ENCODE measurements at regions not wholly inside any gene's neighbourhood (a gene's known extent, or its start where the extent isn't known, plus 50 kb on each side); places are given as distances from the start of the nearest gene placed in this dataset.
"Not testable (repeated sequence)": the region's sequence is repeated elsewhere in the genome, so short reads cannot be mapped to it uniquely, and the experiment has no call there.

DNA sequence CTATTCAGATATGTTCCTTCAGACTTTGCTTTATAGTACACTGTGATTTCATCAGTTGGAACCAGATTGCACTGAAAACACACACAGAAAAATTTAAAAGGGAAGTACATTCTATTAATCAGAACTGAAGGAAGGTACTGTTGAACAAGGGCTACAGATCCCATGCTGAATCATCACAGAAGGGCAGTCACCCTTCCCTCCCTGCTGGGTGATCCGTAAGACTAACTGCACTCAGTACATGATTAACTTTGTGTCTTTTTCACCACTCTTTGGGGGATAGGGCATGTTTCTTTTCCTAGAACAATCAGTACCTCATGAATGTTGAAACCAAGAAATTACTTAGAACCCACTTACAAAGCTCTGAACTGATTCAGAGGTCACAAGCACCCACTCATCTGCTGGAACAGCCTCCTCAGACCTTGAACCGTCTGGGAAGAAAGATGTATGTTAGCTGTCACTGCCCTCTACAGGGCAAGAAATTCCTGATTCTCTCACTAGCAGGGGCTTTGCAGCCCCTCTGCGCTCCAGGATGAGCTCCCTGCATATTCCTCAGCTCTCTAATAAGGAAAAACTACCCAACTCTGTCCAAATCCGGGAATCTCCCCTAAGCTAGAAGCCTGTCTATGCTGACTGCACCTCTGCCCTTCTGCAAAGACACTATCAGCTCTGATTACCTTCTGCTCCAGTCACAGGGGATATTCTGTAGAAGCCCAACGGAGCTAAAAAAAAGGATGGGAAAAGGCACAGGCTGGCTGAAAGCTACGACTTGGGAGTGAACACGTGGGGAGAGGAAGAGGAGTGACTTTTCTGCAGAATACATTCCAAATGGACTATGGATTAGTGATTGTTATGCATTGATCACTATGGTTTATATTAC lies 51.0 kb downstream of the IARS1 start:
- Histone ChIP-seq H3K4me3 (no peak overlapping the region), H3K36me3 (peaks cover 100% of the 10 kb centered on the region), H3K27me3 (no peaks in the 10 kb centered on the region), H3K9me3 (replicated peaks) (no peaks in the 10 kb centered on the region), H3K4me1 (peaks cover 8% of the 10 kb centered on the region; the same call in 1 of the 2 replicates), H3K27ac (no peak overlapping the region)
- DNase-seq, result peak in 1 of 2 experiments; percentile 39

DNA sequence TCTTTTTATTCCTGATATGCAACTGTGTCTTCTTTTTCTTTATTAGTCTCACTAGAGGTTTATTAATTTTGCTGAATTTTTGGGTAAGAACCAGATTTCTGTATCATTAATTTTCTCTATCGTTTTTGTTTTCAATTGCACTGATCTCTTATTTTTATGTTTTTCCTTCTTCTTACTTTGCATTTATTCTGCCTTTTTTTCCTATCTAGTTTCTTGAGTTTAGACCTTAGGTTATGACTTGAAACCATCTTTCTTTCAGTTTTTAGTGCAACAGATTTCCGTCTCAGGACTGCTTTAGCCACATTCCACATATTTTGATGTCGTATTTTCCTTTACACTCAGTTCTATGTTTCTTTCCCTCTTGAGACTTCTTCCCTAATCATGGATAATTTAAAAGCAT lies 56.6 kb downstream of the IARS1 start:
- no peak overlapping the region for H3K4me3 ChIP-seq
- no peaks in the 10 kb centered on the region for H3K27me3 ChIP-seq
- H3K9me3 ChIP-seq (replicated peaks), result no peaks in the 10 kb centered on the region
- H3K4me1 ChIP-seq, result no peaks in the 10 kb centered on the region
- H3K27ac ChIP-seq, result no peak overlapping the region
- no peak for DNase-seq
- peaks cover 83% of the 10 kb centered on the region for H3K36me3 ChIP-seq

DNA sequence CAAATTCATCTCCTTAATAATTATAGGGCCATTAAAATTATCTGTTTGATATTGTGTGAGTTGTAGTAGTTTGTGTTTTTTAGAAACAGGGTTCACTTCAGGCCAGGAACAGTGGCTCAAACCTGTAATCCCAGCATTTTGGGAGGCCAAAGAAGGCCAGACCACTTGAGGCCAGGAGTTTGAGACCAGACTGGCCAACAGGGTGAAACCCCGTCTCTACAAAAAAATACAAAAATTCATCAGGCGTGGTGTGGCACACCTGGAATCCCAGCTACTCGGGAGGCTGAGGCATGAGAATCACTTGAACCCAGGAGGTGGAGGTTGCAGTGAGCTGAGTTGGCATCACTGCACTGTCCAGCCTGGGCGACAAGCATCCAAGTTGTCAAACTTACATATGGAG lies 57.0 kb downstream of the IARS1 start:
- no peak overlapping the region for H3K27ac ChIP-seq
- no peaks in the 10 kb centered on the region for H3K4me1 ChIP-seq
- H3K4me3 ChIP-seq, result no peak overlapping the region
- H3K9me3 ChIP-seq (replicated peaks), result no peaks in the 10 kb centered on the region
- no peak for DNase-seq
- peaks cover 82% of the 10 kb centered on the region for H3K36me3 ChIP-seq
- H3K27me3 ChIP-seq, result no peaks in the 10 kb centered on the region

DNA sequence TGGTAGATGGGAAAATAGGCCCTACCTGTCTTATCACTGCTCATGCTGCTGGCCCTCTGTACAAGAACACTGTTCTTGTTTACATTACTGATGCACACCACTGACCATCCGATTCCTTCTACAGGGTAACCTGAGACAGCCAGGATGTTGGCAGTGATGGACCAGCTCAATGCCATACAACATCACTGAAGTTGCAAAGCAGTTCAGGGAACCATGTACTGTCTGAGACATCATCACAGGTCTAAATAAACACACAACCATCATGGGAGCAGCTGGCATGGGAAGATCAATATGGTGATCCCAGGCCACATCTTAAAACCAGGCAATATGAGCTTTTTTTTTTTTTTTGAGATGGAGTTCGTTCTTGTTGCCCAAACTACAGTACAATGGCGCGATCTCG lies 59.0 kb downstream of the IARS1 start:
- no peaks in the 10 kb centered on the region for H3K27me3 ChIP-seq
- no peak for DNase-seq
- no peaks in the 10 kb centered on the region for H3K4me1 ChIP-seq
- H3K4me3 ChIP-seq, result no peak overlapping the region
- peaks cover 75% of the 10 kb centered on the region for H3K36me3 ChIP-seq
- no peaks in the 10 kb centered on the region for H3K9me3 ChIP-seq (replicated peaks)
- no peak overlapping the region for H3K27ac ChIP-seq

DNA sequence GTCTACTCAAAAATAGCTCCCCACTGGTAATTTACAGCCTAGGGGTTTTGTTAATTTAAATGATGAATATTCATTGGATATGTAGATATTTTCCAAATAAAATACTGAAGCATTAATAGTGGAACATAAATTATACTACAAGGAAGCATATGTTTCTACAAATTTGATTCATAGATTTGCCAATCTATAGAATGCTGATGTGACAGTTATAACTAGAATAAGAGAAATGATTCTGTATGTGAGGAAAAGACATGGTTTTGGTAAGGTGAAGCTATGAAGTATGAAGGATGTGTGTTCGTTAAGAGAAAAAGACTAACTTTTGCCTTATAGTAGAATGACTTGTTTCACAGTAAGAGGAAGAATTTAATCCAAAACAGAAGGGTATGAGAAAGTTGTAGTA lies 61.3 kb downstream of the IARS1 start:
- peaks cover 68% of the 10 kb centered on the region for H3K36me3 ChIP-seq
- no peaks in the 10 kb centered on the region for H3K27me3 ChIP-seq

DNA sequence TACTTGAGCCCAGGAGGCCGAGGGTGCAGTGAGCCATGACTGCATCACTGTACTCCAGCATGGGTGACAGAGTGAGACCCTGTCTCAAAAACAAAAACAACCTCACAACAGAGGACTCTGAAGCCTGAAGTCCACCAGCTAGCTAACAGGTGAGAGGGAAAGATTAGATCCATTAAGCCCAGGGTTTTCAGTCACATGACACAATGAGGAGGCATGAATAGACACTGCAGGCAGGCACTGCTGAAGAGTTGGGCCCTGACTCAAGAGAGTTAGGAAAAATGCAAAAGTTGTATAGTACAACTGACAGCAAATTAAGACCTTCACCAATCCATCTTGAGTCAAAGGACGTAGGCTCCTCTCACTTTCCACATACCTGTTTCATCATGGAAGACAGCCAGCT lies 64.9 kb downstream of the IARS1 start:
- no peak for DNase-seq
- peaks cover 66% of the 10 kb centered on the region for H3K36me3 ChIP-seq
- H3K4me1 ChIP-seq, result no peaks in the 10 kb centered on the region
- H3K27ac ChIP-seq, result no peak overlapping the region
- no peaks in the 10 kb centered on the region for H3K9me3 ChIP-seq (replicated peaks)
- H3K4me3 ChIP-seq, result no peak overlapping the region
- H3K27me3 ChIP-seq, result no peaks in the 10 kb centered on the region

More for the DNA sequence above, 61.3 kb downstream of the IARS1 start:
- Histone ChIP-seq H3K9me3 (replicated peaks) (no peaks in the 10 kb centered on the region), H3K27ac (no peak overlapping the region), H3K4me3 (no peak overlapping the region), H3K4me1 (no peaks in the 10 kb centered on the region)
- DNase-seq, result no peak

DNA sequence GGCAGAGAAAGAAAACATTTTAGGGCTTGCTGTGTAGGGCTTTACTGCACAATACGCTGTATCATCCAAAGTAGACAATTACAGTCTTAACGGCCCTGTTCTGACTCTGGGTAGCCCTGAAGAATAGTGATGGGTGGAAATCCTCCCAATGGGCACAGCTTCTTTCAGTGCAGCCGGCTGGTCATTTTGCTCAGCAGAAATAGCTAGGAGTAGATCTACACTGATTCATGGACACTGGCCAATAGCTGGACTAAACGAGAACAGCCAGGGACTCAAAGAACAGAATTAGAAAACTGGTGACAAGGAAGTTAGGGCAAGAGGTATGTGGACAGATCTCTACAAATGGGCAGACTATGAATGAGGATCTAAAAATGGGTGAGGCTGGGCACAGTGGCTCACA lies 69.3 kb downstream of the IARS1 start:
- H3K4me3 ChIP-seq, result no peak overlapping the region
- H3K4me1 ChIP-seq, result no peaks in the 10 kb centered on the region
- 0 out of 2 replicates have a peak, but pooled peaks cover 3% of the 10 kb centered on the region for H3K9me3 ChIP-seq (replicated peaks)
- H3K27ac ChIP-seq, result no peak overlapping the region
- no peaks in the 10 kb centered on the region for H3K27me3 ChIP-seq
- peaks cover 69% of the 10 kb centered on the region for H3K36me3 ChIP-seq
- DNase-seq, result no peak

DNA sequence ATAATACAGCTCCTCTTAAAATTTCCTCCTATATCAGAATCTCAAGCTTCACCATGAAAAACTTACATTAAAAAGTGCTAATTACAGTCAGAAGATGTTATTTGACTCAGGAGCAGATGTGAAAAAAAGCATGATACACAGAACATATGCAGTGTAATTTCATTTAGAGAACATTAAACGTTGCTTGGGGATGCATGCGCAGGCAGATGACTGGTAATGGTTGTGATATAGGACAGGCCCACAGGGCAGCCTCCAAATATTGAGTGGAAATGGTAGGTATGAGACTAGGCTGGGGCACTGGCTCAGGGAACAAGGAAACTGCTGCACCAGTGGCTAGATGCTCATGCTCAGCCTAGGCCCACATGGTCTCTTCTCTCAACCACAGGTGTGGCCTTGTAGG lies 69.7 kb downstream of the IARS1 start:
- peaks cover 6% of the 10 kb centered on the region for H3K9me3 ChIP-seq (replicated peaks)
- peaks cover 69% of the 10 kb centered on the region for H3K36me3 ChIP-seq
- H3K4me1 ChIP-seq, result no peaks in the 10 kb centered on the region
- H3K27me3 ChIP-seq, result no peaks in the 10 kb centered on the region
- no peak for DNase-seq
- no peak overlapping the region for H3K27ac ChIP-seq
- H3K4me3 ChIP-seq, result no peak overlapping the region

DNA sequence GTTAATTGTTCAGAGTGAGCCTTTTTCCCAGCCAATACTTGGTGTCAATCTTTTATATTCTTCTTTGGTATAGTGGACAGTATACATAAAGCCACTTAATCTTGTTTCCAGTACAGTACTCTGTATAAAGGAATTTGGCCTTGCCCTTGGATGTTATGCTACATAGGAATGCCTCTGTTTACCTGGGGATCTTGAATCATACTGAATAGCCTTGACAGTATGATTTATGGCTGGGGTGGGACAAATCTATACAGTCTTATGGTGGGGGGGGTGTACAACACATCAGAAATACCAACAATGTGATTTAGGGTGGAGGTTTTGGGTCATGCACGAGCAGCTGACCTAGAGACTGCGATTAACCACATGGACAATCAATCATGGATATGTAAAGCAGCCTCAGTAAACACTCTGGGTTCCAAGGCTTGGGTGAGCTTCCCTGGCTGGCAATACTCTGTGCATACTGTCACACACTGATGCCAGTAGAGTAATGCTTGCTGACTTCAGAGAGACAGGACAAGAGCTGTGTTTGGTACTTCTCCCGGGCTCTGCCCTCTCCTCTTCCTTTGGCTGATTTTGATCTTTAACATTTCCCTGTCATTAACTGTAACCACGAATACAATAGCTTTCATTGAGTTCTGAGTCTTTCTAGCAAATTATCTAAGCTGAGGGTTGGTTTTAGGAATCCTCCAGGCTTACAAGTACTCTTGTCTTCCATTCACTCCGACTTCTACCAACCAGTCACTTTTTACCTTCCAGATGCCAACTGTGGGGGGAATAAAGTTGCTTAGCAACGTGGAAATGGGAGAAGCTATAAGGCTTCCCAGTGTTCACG lies 84.6 kb downstream of the IARS1 start:
- DNase-seq, result no peak
- Histone ChIP-seq H3K4me3 (no peak overlapping the region), H3K4me1 (no peaks in the 10 kb centered on the region), H3K9me3 (replicated peaks) (no peaks in the 10 kb centered on the region), H3K27ac (no peak overlapping the region), H3K27me3 (no peaks in the 10 kb centered on the region), H3K36me3 (peaks cover 67% of the 10 kb centered on the region)

DNA sequence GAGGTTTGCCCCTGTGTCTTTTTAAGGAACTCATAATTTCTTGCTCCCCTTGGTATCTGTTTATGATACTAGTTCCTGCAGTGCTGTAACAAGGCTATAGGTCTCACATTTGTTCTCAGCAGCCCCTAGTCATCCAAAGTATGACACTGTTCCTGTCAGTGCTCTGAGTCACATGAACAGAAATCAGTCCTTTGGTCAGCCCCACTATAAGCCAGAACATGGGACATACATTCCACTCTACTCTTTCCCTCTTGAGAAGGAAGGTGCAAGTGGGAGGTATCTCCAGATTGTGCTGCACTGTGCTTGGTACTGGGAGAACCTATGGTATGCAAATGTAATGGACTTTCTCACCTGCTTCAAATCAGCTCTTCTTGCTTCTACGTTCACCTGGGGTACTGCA lies 87.0 kb downstream of the IARS1 start:
- Histone ChIP-seq H3K9me3 (replicated peaks) (no peaks in the 10 kb centered on the region), H3K4me3 (no peak overlapping the region), H3K27ac (no peak overlapping the region), H3K36me3 (peaks cover 43% of the 10 kb centered on the region), H3K4me1 (no peaks in the 10 kb centered on the region), H3K27me3 (no peaks in the 10 kb centered on the region)
- DNase-seq, result no peak

DNA sequence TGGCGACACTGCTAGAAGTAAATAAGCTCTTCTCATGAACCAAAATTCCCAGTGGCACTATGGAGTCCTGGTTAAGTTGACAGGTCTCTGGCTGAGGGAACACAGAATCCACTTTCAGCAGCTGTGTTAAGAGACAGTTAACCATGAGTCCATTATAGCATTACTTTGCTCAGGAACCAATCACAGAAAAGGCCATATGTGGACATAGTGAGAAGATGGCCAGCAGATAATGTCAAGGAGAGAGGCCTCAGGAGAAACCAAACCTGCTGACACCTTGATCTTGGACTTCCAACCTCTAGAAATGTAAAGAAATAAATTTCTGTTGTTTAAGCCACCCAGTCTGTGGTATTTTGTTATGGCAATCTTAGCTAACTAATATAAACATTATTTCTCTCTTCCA lies 88.7 kb upstream of the SPTLC1 start:
- peaks cover 17% of the 10 kb centered on the region for H3K36me3 ChIP-seq
- H3K27ac ChIP-seq; H3K4me3 ChIP-seq; DNase-seq; H3K27me3 ChIP-seq; H3K4me1 ChIP-seq; H3K9me3 ChIP-seq (replicated peaks): not testable (repeated sequence)

DNA sequence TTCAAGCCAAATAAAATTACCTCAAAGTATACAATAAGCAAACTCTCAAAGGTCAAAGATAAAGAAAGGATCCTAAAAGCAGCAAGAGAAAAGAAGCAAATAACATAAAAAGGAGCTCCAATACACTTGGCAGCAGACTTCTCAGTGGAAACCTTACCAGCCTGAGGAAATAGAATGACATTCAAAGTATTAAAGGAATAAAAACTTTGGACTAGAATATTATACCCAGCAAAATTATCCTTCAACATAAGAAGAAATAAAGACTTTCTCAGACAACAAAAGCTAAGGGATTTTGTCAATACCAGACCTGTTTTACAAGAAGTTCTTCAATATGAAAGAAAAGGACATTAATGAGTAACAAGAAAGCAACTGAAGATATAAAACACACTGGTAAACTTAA lies 83.0 kb upstream of the SPTLC1 start:
- H3K27ac ChIP-seq, H3K27me3 ChIP-seq: not testable (repeated sequence)

DNA sequence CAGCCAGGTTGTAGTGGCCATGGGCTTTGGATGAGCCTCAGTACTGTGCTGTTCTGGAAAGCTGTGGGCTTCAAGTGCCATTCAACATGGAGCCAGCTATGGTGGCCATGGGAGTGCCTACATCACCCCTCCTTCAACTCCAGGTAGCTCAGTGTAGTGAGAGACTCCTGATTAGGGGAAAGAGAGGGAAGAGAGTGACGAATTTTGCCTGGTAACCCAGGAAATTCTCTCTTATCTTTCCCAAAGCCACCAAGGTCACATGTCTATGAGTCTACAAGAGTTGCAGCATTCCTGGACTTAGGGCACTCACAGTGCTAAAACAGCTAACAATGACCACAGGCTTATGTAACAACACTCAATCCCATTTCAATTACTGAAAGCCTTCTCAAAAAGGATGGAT lies 81.7 kb upstream of the SPTLC1 start:
- DNase-seq, result no peak
- Histone ChIP-seq H3K36me3 (no peaks in the 10 kb centered on the region), H3K4me3 (no peak overlapping the region), H3K27ac (no peak overlapping the region), H3K9me3 (replicated peaks) (0 out of 2 replicates have a peak, but pooled peaks cover 5% of the 10 kb centered on the region), H3K4me1 (peaks cover 13% of the 10 kb centered on the region), H3K27me3 (no peaks in the 10 kb centered on the region)

More for the DNA sequence above, 83.0 kb upstream of the SPTLC1 start:
- H3K4me3 ChIP-seq; H3K36me3 ChIP-seq; H3K4me1 ChIP-seq; H3K9me3 ChIP-seq (replicated peaks); DNase-seq: not testable (repeated sequence)

DNA sequence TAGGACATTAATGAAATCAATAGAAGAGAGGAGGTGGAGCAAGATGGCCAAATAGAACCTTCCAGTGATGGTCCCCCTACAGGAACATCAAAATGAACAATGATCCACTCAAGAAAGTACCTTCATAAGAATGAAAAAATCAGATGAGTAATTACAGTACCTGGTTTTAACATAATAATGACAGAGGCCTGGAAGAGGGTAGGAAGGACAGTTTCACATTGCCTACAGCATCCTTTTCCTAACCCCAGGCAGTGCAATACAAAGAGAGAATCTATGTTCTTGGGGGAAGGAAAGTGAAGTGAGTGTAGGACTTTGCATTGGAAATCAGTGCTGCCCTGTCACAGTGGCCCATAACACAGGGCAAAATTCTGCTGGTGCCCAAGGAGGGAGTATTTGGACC lies 81.2 kb upstream of the SPTLC1 start:
- no peak for DNase-seq
- H3K27me3 ChIP-seq, result no peaks in the 10 kb centered on the region

DNA sequence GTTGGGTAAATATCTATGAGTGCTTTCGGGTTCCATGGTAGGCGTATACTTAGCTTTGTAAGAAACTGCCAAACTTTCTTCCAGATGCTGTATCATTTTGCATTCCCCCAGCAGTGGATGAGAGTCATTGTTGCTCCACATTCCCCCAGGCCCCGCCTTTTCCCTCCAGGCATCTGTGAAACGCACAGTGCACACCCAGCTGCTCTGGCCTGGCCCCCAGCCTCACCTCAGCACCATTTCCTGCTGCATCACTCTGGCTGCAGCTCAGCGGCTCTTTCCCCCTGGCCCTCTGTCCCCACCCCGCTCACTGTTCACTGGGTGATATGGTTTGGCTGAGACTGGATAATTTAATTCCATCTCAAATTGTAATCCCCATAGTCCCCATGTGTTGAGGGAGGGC lies 76.6 kb upstream of the SPTLC1 start:
- no peak overlapping the region for H3K4me3 ChIP-seq
- DNase-seq, result peak; percentile 68 to 71
- H3K4me1 ChIP-seq, result peaks cover 33% of the 10 kb centered on the region
- H3K27ac ChIP-seq, result no peak overlapping the region; the same call in 1 of the 2 replicates
- H3K9me3 ChIP-seq (replicated peaks), result no peaks in the 10 kb centered on the region
- H3K27me3 ChIP-seq, result no peaks in the 10 kb centered on the region
- no peaks in the 10 kb centered on the region for H3K36me3 ChIP-seq

More for the DNA sequence above, 81.2 kb upstream of the SPTLC1 start:
- no peak overlapping the region for H3K27ac ChIP-seq
- H3K4me3 ChIP-seq, result no peak overlapping the region
- H3K36me3 ChIP-seq, result no peaks in the 10 kb centered on the region
- peaks cover 18% of the 10 kb centered on the region for H3K4me1 ChIP-seq
- H3K9me3 ChIP-seq (replicated peaks), result 0 out of 2 replicates have a peak, but pooled peaks cover 5% of the 10 kb centered on the region

Data from SJCRH30 (cell line).